HG02642 (cell line): ENCODE measurements at regions not wholly inside any gene's neighbourhood (a gene's known extent, or its start where the extent isn't known, plus 50 kb on each side); places are given as distances from the start of the nearest gene placed in this dataset.

Experiments used
- ATAC-seq: cut with Tn5 transposase; IDR thresholded peaks from one replicate; pipeline ENCODE4 v1.9.1; 2021; ENCODE audit warnings: mild to moderate bottlenecking; ENCODE audit not compliant: unreplicated experiment, poor library complexity

GRCh38 chr11:130609121-130610035 is 160.9 kb downstream of the ADAMTS15 start:
- ATAC-seq = no peak

- ATAC-seq = no peak
Observed at GRCh38 chr11:130611791-130612251, 163.4 kb downstream of the ADAMTS15 start.

- no peak for ATAC-seq
Observed at GRCh38 chr11:130612291-130612851, 163.9 kb downstream of the ADAMTS15 start.

- no peak for ATAC-seq
Observed at GRCh38 chr11:130613396-130613795, 165.0 kb downstream of the ADAMTS15 start.

- no peak for ATAC-seq
Observed at GRCh38 chr11:130614591-130614990, 166.1 kb downstream of the ADAMTS15 start.

GRCh38 chr11:130615561-130615960 is 167.1 kb downstream of the ADAMTS15 start:
- ATAC-seq = no peak

- no peak for ATAC-seq
Observed at GRCh38 chr11:130616573-130616972, 168.1 kb downstream of the ADAMTS15 start.

GRCh38 chr11:130617001-130617400 is 168.6 kb downstream of the ADAMTS15 start:
- no peak for ATAC-seq

GRCh38 chr11:130620548-130620947 is 172.1 kb downstream of the ADAMTS15 start:
- no peak for ATAC-seq

- no peak for ATAC-seq
Observed at GRCh38 chr11:130622141-130622542, 173.7 kb downstream of the ADAMTS15 start.

GRCh38 chr11:130623670-130624668 is 175.5 kb downstream of the ADAMTS15 start:
- no peak for ATAC-seq

- no peak for ATAC-seq
Observed at GRCh38 chr11:130624971-130625544, 176.6 kb downstream of the ADAMTS15 start.

- no peak for ATAC-seq
Observed at GRCh38 chr11:130625578-130626306, 177.3 kb downstream of the ADAMTS15 start.

GRCh38 chr11:130629039-130629438 is 180.6 kb downstream of the ADAMTS15 start:
- ATAC-seq = no peak

GRCh38 chr11:130631119-130631518 is 182.7 kb downstream of the ADAMTS15 start:
- no peak for ATAC-seq

GRCh38 chr11:130633466-130633865 is 185.0 kb downstream of the ADAMTS15 start:
- ATAC-seq = no peak

- ATAC-seq = no peak
Observed at GRCh38 chr11:130634186-130634585, 185.7 kb downstream of the ADAMTS15 start.

- no peak for ATAC-seq
Observed at GRCh38 chr11:130634961-130635473, 186.6 kb downstream of the ADAMTS15 start.

GRCh38 chr11:130635937-130636630 is 187.6 kb downstream of the ADAMTS15 start:
- no peak for ATAC-seq
